Smooth muscle cell (in vitro differentiated cells): ENCODE measurements at regions not wholly inside any gene's neighbourhood (a gene's known extent, or its start where the extent isn't known, plus 50 kb on each side); places are given as distances from the start of the nearest gene placed in this dataset.

Experiments
- DNase-seq: peaks from one replicate; lab custom pipeline; 2025; ENCODE audit not compliant: unreplicated experiment; lab: John Stamatoyannopoulos, UW
- H2AFZ ChIP-seq: fragments of 200-600 bp; sonication (generic); 2 replicates; pipeline ENCODE4 v1.6.0; 2016; ENCODE audit warnings: antibody characterized with exemption, low read depth, mild to moderate bottlenecking
- H3F3A ChIP-seq: fragments of 200-600 bp; sonication (generic); 2 replicates; pipeline ENCODE4 v1.6.0; 2017; ENCODE audit warnings: antibody characterized with exemption, low read depth
- H3K27ac ChIP-seq: fragments of 200-600 bp; sonication (generic); 2 replicates; pipeline ENCODE4 v1.5.1; 2016; ENCODE audit warnings: low read depth, mild to moderate bottlenecking
- H3K27me3 ChIP-seq: fragments of 200-600 bp; sonication (generic); 2 replicates; pipeline ENCODE4 v1.6.1; 2016; ENCODE audit warnings: low read depth, mild to moderate bottlenecking
- H3K36me3 ChIP-seq: fragments of 200-600 bp; sonication (generic); 2 replicates; pipeline ENCODE4 v1.5.1; 2016; ENCODE audit warnings: low read depth
- H3K4me1 ChIP-seq: fragments of 200-600 bp; sonication (generic); 2 replicates; pipeline ENCODE4 v1.5.1; 2016; ENCODE audit warnings: low read depth
- H3K4me2 ChIP-seq: fragments of 200-600 bp; sonication (generic); 2 replicates; pipeline ENCODE4 v1.6.0; 2016; ENCODE audit warnings: mild to moderate bottlenecking
- H3K4me3 ChIP-seq: fragments of 200-600 bp; sonication (generic); 2 replicates; pipeline ENCODE4 v1.5.1; 2016; ENCODE audit warnings: mild to moderate bottlenecking
- H3K79me2 ChIP-seq: fragments of 200-600 bp; sonication (generic); 2 replicates; pipeline ENCODE4 v1.6.0; 2016; ENCODE audit warnings: low read depth, mild to moderate bottlenecking
- H3K9ac ChIP-seq: fragments of 200-600 bp; sonication (generic); 2 replicates; pipeline ENCODE4 v1.6.0; 2016; ENCODE audit warnings: low read depth
- H3K9me3 ChIP-seq: fragments of 200-600 bp; sonication (generic); replicated peaks from 2 replicates; pipeline ENCODE4 v1.5.1; 2016; ENCODE audit warnings: low read depth
- H4K20me1 ChIP-seq: fragments of 200-600 bp; sonication (generic); 2 replicates; pipeline ENCODE4 v1.6.0; 2016; ENCODE audit warnings: low read depth
- CTCF ChIP-seq: fragments of 200-600 bp; sonication (generic); IDR thresholded peaks from 2 replicates; pipeline ENCODE4 v1.5.1; 2017; ENCODE audit warnings: borderline replicate concordance, mild to moderate bottlenecking, antibody characterized with exemption; ENCODE audit not compliant: insufficient read depth, poor library complexity, severe bottlenecking
- WGBS: methylation state at CpG from one replicate; pipeline ENCODE4 v1.1.7; 2016; ENCODE audit warnings: low lambda C conversion rate; 5-methylcytosine and 5-hydroxymethylcytosine counted together

GRCh38 chr20:22338140-22338708 lies 246.1 kb downstream of the FOXA2 start:
- TF ChIP-seq CTCF = no peak
- Histone ChIP-seq H3K9me3 (no peaks in the 10 kb centered on the region), H3K4me1 (no peaks in the 10 kb centered on the region), H3K27me3 (peaks cover 53% of the 10 kb centered on the region), H3K79me2 (no peaks in the 10 kb centered on the region), H3F3A (no peaks in the 10 kb centered on the region), H4K20me1 (no peaks in the 10 kb centered on the region), H3K4me2 (no peak overlapping the region), H3K27ac (no peak overlapping the region), H3K9ac (no peak overlapping the region), H2AFZ (no peak overlapping the region), H3K36me3 (no peaks in the 10 kb centered on the region), H3K4me3 (no peak overlapping the region)
- DNase-seq = no peak
- WGBS = 58% methylated on average over 6 of the region's 6 CpGs

GRCh38 chr20:22335210-22335609 lies 249.2 kb downstream of the FOXA2 start:
- Histone ChIP-seq H3F3A (no peaks in the 10 kb centered on the region), H3K4me2 (no peak overlapping the region), H3K36me3 (no peaks in the 10 kb centered on the region), H4K20me1 (no peaks in the 10 kb centered on the region), H3K79me2 (no peaks in the 10 kb centered on the region), H2AFZ (no peak overlapping the region), H3K27ac (no peak overlapping the region), H3K9ac (no peak overlapping the region), H3K4me1 (no peaks in the 10 kb centered on the region), H3K9me3 (no peaks in the 10 kb centered on the region), H3K4me3 (no peak overlapping the region), H3K27me3 (peaks cover 80% of the 10 kb centered on the region)
- WGBS = 67% methylated on average over 4 of the region's 4 CpGs
- no peak for TF ChIP-seq CTCF
- DNase-seq = no peak

GRCh38 chr20:22333885-22334545 lies 250.4 kb downstream of the FOXA2 start:
- peaks cover 77% of the 10 kb centered on the region for H3K27me3 ChIP-seq
- no peak overlapping the region for H3K4me3 ChIP-seq
- no peaks in the 10 kb centered on the region for H4K20me1 ChIP-seq
- no peaks in the 10 kb centered on the region for H3K4me1 ChIP-seq
- H3K9me3 ChIP-seq = no peaks in the 10 kb centered on the region
- no peaks in the 10 kb centered on the region for H3K79me2 ChIP-seq
- no peak overlapping the region for H3K9ac ChIP-seq
- no peaks in the 10 kb centered on the region for H3F3A ChIP-seq
- WGBS = 42% methylated on average over 19 of the region's 19 CpGs
- DNase-seq = no peak
- H3K4me2 ChIP-seq = no peak overlapping the region
- no peak overlapping the region for H3K27ac ChIP-seq
- peak; percentile 63 for TF ChIP-seq CTCF
- H3K36me3 ChIP-seq = no peaks in the 10 kb centered on the region
- no peak overlapping the region for H2AFZ ChIP-seq

GRCh38 chr20:22324505-22324904 lies 259.9 kb downstream of the FOXA2 start:
- H3K4me3 ChIP-seq = no peak overlapping the region
- H2AFZ ChIP-seq = no peak overlapping the region
- no peaks in the 10 kb centered on the region for H3K4me1 ChIP-seq
- 94% methylated on average over 2 of the region's 2 CpGs for WGBS
- no peaks in the 10 kb centered on the region for H3F3A ChIP-seq
- no peaks in the 10 kb centered on the region for H3K36me3 ChIP-seq
- TF ChIP-seq CTCF = no peak
- DNase-seq = no peak
- no peaks in the 10 kb centered on the region for H4K20me1 ChIP-seq
- no peaks in the 10 kb centered on the region for H3K79me2 ChIP-seq
- no peaks in the 10 kb centered on the region for H3K9me3 ChIP-seq
- H3K9ac ChIP-seq = no peak overlapping the region
- peaks cover 37% of the 10 kb centered on the region for H3K27me3 ChIP-seq
- H3K4me2 ChIP-seq = no peak overlapping the region
- H3K27ac ChIP-seq = no peak overlapping the region
